ENCODE measurements at regions not wholly inside any gene's neighbourhood (a gene's known extent, or its start where the extent isn't known, plus 50 kb on each side); places are given as distances from the start of the nearest gene placed in this dataset.

DNA sequence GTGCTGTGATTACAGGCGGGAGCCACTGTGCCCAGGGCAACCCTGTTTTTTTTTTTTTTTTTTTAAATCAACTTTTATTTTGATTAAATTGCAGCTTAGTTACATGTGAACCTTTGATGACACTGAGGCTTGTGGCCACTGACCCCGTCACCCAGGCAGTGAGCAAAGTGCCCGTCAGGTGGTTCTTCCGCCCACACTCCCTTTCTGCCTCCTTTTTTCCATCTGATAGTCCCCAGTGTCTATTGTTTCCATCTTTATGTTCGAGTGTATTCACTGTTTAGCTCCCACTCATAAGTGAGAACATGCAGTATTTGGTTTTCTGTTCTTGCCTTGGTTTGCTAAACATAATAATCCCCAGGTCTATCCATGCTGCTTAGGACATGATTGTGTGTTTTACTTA, 110.9 kb upstream of the GRK3 start:
- TF ChIP-seq, protein P1, sequence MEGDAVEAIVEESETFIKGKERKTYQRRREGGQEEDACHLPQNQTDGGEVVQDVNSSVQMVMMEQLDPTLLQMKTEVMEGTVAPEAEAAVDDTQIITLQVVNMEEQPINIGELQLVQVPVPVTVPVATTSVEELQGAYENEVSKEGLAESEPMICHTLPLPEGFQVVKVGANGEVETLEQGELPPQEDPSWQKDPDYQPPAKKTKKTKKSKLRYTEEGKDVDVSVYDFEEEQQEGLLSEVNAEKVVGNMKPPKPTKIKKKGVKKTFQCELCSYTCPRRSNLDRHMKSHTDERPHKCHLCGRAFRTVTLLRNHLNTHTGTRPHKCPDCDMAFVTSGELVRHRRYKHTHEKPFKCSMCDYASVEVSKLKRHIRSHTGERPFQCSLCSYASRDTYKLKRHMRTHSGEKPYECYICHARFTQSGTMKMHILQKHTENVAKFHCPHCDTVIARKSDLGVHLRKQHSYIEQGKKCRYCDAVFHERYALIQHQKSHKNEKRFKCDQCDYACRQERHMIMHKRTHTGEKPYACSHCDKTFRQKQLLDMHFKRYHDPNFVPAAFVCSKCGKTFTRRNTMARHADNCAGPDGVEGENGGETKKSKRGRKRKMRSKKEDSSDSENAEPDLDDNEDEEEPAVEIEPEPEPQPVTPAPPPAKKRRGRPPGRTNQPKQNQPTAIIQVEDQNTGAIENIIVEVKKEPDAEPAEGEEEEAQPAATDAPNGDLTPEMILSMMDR (conservative IDR thresholded peaks at IDR 0.05; ENCODE audit: low read depth in 2 of 2), result no peak
- TF ChIP-seq EZH2 (IDR thresholded peaks at IDR 0.05; ENCODE audit: low read depth, unreplicated experiment), result no peak
- TF ChIP-seq, protein P2, sequence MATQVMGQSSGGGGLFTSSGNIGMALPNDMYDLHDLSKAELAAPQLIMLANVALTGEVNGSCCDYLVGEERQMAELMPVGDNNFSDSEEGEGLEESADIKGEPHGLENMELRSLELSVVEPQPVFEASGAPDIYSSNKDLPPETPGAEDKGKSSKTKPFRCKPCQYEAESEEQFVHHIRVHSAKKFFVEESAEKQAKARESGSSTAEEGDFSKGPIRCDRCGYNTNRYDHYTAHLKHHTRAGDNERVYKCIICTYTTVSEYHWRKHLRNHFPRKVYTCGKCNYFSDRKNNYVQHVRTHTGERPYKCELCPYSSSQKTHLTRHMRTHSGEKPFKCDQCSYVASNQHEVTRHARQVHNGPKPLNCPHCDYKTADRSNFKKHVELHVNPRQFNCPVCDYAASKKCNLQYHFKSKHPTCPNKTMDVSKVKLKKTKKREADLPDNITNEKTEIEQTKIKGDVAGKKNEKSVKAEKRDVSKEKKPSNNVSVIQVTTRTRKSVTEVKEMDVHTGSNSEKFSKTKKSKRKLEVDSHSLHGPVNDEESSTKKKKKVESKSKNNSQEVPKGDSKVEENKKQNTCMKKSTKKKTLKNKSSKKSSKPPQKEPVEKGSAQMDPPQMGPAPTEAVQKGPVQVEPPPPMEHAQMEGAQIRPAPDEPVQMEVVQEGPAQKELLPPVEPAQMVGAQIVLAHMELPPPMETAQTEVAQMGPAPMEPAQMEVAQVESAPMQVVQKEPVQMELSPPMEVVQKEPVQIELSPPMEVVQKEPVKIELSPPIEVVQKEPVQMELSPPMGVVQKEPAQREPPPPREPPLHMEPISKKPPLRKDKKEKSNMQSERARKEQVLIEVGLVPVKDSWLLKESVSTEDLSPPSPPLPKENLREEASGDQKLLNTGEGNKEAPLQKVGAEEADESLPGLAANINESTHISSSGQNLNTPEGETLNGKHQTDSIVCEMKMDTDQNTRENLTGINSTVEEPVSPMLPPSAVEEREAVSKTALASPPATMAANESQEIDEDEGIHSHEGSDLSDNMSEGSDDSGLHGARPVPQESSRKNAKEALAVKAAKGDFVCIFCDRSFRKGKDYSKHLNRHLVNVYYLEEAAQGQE (IDR thresholded peaks at IDR 0.05; ENCODE audit: unreplicated experiment), result no peak
- TF ChIP-seq EZH2phosphoT487 (IDR thresholded peaks at IDR 0.05; ENCODE audit: unreplicated experiment), result no peak
- no peak for TF ChIP-seq CREB1 (CRISPR knock-in tag; IDR thresholded peaks at IDR 0.05; ENCODE audit: low read depth)
- TF ChIP-seq POLR2AphosphoS5 (IDR thresholded peaks at IDR 0.05; ENCODE audit: low read depth), result no peak
- no peak for TF ChIP-seq JUNB (IDR thresholded peaks at IDR 0.05; ENCODE audit: unreplicated experiment)
- TF ChIP-seq, protein P3, sequence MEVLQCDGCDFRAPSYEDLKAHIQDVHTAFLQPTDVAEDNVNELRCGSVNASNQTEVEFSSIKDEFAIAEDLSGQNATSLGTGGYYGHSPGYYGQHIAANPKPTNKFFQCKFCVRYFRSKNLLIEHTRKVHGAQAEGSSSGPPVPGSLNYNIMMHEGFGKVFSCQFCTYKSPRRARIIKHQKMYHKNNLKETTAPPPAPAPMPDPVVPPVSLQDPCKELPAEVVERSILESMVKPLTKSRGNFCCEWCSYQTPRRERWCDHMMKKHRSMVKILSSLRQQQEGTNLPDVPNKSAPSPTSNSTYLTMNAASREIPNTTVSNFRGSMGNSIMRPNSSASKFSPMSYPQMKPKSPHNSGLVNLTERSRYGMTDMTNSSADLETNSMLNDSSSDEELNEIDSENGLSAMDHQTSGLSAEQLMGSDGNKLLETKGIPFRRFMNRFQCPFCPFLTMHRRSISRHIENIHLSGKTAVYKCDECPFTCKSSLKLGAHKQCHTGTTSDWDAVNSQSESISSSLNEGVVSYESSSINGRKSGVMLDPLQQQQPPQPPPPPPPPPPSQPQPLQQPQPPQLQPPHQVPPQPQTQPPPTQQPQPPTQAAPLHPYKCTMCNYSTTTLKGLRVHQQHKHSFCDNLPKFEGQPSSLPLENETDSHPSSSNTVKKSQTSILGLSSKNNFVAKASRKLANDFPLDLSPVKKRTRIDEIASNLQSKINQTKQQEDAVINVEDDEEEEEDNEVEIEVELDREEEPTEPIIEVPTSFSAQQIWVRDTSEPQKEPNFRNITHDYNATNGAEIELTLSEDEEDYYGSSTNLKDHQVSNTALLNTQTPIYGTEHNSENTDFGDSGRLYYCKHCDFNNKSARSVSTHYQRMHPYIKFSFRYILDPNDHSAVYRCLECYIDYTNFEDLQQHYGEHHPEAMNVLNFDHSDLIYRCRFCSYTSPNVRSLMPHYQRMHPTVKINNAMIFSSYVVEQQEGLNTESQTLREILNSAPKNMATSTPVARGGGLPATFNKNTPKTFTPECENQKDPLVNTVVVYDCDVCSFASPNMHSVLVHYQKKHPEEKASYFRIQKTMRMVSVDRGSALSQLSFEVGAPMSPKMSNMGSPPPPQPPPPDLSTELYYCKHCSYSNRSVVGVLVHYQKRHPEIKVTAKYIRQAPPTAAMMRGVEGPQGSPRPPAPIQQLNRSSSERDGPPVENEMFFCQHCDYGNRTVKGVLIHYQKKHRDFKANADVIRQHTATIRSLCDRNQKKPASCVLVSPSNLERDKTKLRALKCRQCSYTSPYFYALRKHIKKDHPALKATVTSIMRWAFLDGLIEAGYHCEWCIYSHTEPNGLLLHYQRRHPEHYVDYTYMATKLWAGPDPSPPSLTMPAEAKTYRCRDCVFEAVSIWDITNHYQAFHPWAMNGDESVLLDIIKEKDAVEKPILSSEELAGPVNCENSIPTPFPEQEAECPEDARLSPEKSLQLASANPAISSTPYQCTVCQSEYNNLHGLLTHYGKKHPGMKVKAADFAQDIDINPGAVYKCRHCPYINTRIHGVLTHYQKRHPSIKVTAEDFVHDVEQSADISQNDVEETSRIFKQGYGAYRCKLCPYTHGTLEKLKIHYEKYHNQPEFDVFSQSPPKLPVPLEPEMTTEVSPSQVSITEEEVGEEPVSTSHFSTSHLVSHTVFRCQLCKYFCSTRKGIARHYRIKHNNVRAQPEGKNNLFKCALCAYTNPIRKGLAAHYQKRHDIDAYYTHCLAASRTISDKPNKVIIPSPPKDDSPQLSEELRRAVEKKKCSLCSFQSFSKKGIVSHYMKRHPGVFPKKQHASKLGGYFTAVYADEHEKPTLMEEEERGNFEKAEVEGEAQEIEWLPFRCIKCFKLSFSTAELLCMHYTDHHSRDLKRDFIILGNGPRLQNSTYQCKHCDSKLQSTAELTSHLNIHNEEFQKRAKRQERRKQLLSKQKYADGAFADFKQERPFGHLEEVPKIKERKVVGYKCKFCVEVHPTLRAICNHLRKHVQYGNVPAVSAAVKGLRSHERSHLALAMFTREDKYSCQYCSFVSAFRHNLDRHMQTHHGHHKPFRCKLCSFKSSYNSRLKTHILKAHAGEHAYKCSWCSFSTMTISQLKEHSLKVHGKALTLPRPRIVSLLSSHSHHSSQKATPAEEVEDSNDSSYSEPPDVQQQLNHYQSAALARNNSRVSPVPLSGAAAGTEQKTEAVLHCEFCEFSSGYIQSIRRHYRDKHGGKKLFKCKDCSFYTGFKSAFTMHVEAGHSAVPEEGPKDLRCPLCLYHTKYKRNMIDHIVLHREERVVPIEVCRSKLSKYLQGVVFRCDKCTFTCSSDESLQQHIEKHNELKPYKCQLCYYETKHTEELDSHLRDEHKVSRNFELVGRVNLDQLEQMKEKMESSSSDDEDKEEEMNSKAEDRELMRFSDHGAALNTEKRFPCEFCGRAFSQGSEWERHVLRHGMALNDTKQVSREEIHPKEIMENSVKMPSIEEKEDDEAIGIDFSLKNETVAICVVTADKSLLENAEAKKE (CRISPR knock-in tag; IDR thresholded peaks at IDR 0.05), result no peak
- TF ChIP-seq, protein P4, sequence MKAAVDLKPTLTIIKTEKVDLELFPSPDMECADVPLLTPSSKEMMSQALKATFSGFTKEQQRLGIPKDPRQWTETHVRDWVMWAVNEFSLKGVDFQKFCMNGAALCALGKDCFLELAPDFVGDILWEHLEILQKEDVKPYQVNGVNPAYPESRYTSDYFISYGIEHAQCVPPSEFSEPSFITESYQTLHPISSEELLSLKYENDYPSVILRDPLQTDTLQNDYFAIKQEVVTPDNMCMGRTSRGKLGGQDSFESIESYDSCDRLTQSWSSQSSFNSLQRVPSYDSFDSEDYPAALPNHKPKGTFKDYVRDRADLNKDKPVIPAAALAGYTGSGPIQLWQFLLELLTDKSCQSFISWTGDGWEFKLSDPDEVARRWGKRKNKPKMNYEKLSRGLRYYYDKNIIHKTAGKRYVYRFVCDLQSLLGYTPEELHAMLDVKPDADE (IDR thresholded peaks at IDR 0.05), result no peak
- no peak for TF ChIP-seq ZNF114 (CRISPR knock-in tag; IDR thresholded peaks at IDR 0.05)
- no peak for TF ChIP-seq NANOG (IDR thresholded peaks at IDR 0.05; ENCODE audit: borderline replicate concordance)
- no peak for TF ChIP-seq STAT1 (IDR thresholded peaks at IDR 0.05; ENCODE audit: unreplicated experiment)

Data from GM23338 (cell line).